ENCODE measurements at regions not wholly inside any gene's neighbourhood (a gene's known extent, or its start where the extent isn't known, plus 50 kb on each side); places are given as distances from the start of the nearest gene placed in this dataset.

DNA sequence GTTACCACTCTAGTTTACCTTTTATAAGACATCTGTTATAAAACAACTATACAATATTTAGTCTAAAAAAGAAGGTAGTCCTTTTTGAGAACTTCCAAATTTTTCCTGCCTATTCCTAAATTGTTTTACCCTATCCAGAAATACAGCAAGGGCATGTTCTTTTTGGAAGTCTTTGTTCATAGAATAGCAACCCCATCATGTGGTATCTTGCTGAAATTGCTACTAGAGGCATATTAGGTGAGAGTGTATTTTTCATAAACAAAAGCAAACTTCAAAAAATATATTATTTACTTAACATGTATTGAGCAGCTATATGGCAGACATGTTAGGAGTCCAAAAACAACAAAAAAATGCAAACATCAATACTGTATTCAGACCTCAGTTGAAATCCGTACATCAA, 371.8 kb upstream of the NRSN1 start:
- no peak overlapping the region for H3K14ac ChIP-seq (ENCODE audit: low read length in 2 of 2)
- H3K4me2 ChIP-seq (ENCODE audit: low read length, poor library complexity, severe bottlenecking) = no peak overlapping the region
- H3K23ac ChIP-seq (ENCODE audit: low read length in 2 of 2) = no peak overlapping the region
- no peak overlapping the region for H4K91ac ChIP-seq (ENCODE audit: low read length)
- H2AFZ ChIP-seq (ENCODE audit: low read depth, low read length) = no peak overlapping the region
- no peak overlapping the region for H2AK5ac ChIP-seq (ENCODE audit: low read length, severe bottlenecking)
- H3K4me1 ChIP-seq (ENCODE audit: control insufficient read depth, insufficient read depth, low read depth, low read length) = no peaks in the 10 kb centered on the region
- peaks cover 12% of the 10 kb centered on the region for H3K9me3 ChIP-seq (ENCODE audit: control insufficient read depth, low read length)
- H3K4me3 ChIP-seq (ENCODE audit: insufficient read depth in 1 of 2, low read depth in 1 of 2, low read length in 2 of 2) = no peak overlapping the region
- WGBS = no CpG with 5 or more reads among the region's 1 CpG
- no peak for DNase-seq
- no peak overlapping the region for H3K27ac ChIP-seq (ENCODE audit: low read length, poor library complexity, severe bottlenecking)
- H3K4ac ChIP-seq (ENCODE audit: low read depth in 1 of 2, low read length in 2 of 2) = no peak overlapping the region
- no peak overlapping the region for H2BK5ac ChIP-seq (ENCODE audit: low read depth, low read length, poor library complexity, severe bottlenecking)
- no peak overlapping the region for H3K18ac ChIP-seq (ENCODE audit: low read depth in 1 of 2, low read length in 2 of 2)
- no peaks in the 10 kb centered on the region for H3K36me3 ChIP-seq (ENCODE audit: control insufficient read depth in 1 of 2, insufficient read depth in 2 of 2, low read depth in 1 of 2, low read length in 2 of 2)
- H4K8ac ChIP-seq (ENCODE audit: low read length) = no peak overlapping the region
- no peaks in the 10 kb centered on the region for H3K79me1 ChIP-seq (replicated peaks; ENCODE audit: low read length, poor library complexity, severe bottlenecking)
- H3K9ac ChIP-seq (ENCODE audit: low read length) = no peak overlapping the region
- no peak overlapping the region for H2BK120ac ChIP-seq (ENCODE audit: low read depth, low read length)
- no peaks in the 10 kb centered on the region for H3K27me3 ChIP-seq (ENCODE audit: control insufficient read depth in 1 of 2, insufficient read depth in 1 of 2, low read length in 2 of 2)
- H2BK12ac ChIP-seq (ENCODE audit: low read length in 2 of 2) = no peak overlapping the region
- H2BK15ac ChIP-seq (ENCODE audit: low read depth, poor library complexity, severe bottlenecking) = no peak overlapping the region

DNA sequence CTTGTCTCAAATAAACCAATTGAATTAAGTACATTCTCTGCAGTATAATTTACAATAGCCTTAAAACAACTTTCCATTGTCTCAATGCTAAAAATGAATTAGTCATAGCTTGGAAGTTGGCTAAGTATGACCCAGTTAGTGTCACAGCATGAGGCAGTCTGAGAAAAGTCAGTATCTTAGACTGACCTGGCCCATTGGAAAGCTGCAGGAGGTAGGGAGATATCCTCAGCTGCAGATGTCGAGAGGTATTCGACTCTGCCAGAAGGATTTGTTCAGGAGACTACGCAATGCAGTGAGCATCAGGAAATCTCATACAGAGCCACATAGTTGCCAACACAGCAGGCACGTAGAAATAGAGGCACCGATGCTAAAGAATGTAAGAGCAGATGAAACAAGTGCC, 350.9 kb upstream of the NRSN1 start:
- no peak overlapping the region for H2AK5ac ChIP-seq (ENCODE audit: low read length, severe bottlenecking)
- peaks cover 3% of the 10 kb centered on the region for H3K9me3 ChIP-seq (ENCODE audit: control insufficient read depth, low read length)
- no peak overlapping the region for H3K4me3 ChIP-seq (ENCODE audit: insufficient read depth in 1 of 2, low read depth in 1 of 2, low read length in 2 of 2)
- H3K14ac ChIP-seq (ENCODE audit: low read length in 2 of 2) = no peak overlapping the region
- no peak overlapping the region for H3K9ac ChIP-seq (ENCODE audit: low read length)
- H2AFZ ChIP-seq (ENCODE audit: low read depth, low read length) = no peak overlapping the region
- H3K27ac ChIP-seq (ENCODE audit: low read length, poor library complexity, severe bottlenecking) = no peak overlapping the region
- no peak overlapping the region for H4K8ac ChIP-seq (ENCODE audit: low read length)
- no peak overlapping the region for H2BK5ac ChIP-seq (ENCODE audit: low read depth, low read length, poor library complexity, severe bottlenecking)
- no peaks in the 10 kb centered on the region for H3K4me1 ChIP-seq (ENCODE audit: control insufficient read depth, insufficient read depth, low read depth, low read length)
- 72% methylated on average over 5 of the region's 5 CpGs for WGBS
- no peak overlapping the region for H4K91ac ChIP-seq (ENCODE audit: low read length)
- H2BK120ac ChIP-seq (ENCODE audit: low read depth, low read length) = no peak overlapping the region
- H3K79me1 ChIP-seq (replicated peaks; ENCODE audit: low read length, poor library complexity, severe bottlenecking) = no peaks in the 10 kb centered on the region
- peak; percentile 8 for DNase-seq
- no peak overlapping the region for H2BK15ac ChIP-seq (ENCODE audit: low read depth, poor library complexity, severe bottlenecking)
- H3K36me3 ChIP-seq (ENCODE audit: control insufficient read depth in 1 of 2, insufficient read depth in 2 of 2, low read depth in 1 of 2, low read length in 2 of 2) = no peaks in the 10 kb centered on the region
- H3K4me2 ChIP-seq (ENCODE audit: low read length, poor library complexity, severe bottlenecking) = no peak overlapping the region
- peak overlapping the region in 1 of 2 experiments; percentile 71 for H2BK12ac ChIP-seq (ENCODE audit: low read length in 2 of 2)
- no peaks in the 10 kb centered on the region for H3K27me3 ChIP-seq (ENCODE audit: control insufficient read depth in 1 of 2, insufficient read depth in 1 of 2, low read length in 2 of 2)
- no peak overlapping the region for H3K18ac ChIP-seq (ENCODE audit: low read depth in 1 of 2, low read length in 2 of 2)
- H3K23ac ChIP-seq (ENCODE audit: low read length in 2 of 2) = no peak overlapping the region
- no peak overlapping the region for H3K4ac ChIP-seq (ENCODE audit: low read depth in 1 of 2, low read length in 2 of 2)

DNA sequence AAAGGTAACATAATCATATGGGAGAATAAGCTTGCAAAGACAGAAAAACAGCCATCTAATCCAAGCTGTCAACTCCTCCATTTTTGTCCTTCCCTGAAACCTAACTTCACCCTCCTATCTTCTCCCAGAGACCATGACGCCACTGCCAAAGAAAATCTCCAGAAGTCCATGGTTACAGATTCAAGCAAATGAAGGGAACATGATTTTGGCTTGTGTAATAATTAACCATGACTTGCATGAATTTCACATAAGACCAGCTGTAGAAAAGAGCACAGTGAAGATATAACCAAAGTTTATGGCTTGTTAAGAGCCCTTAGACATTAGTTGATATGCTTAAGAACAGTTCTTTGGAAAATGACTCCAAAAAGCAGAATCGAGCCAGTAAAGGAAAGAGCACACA, 342.1 kb upstream of the NRSN1 start:
- no peak overlapping the region for H2BK15ac ChIP-seq (ENCODE audit: low read depth, poor library complexity, severe bottlenecking)
- no peak for DNase-seq
- no peak overlapping the region for H2AK5ac ChIP-seq (ENCODE audit: low read length, severe bottlenecking)
- no peak overlapping the region for H2BK12ac ChIP-seq (ENCODE audit: low read length in 2 of 2)
- no peak overlapping the region for H2BK5ac ChIP-seq (ENCODE audit: low read depth, low read length, poor library complexity, severe bottlenecking)
- WGBS = no CpG with 5 or more reads among the region's 2 CpGs
- H3K4me3 ChIP-seq (ENCODE audit: insufficient read depth in 1 of 2, low read depth in 1 of 2, low read length in 2 of 2) = no peak overlapping the region
- H3K23ac ChIP-seq (ENCODE audit: low read length in 2 of 2) = no peak overlapping the region
- no peak overlapping the region for H2BK120ac ChIP-seq (ENCODE audit: low read depth, low read length)
- H3K9me3 ChIP-seq (ENCODE audit: control insufficient read depth, low read length) = no peaks in the 10 kb centered on the region
- H3K27ac ChIP-seq (ENCODE audit: low read length, poor library complexity, severe bottlenecking) = no peak overlapping the region
- no peak overlapping the region for H3K9ac ChIP-seq (ENCODE audit: low read length)
- no peaks in the 10 kb centered on the region for H3K4me1 ChIP-seq (ENCODE audit: control insufficient read depth, insufficient read depth, low read depth, low read length)
- H3K27me3 ChIP-seq (ENCODE audit: control insufficient read depth in 1 of 2, insufficient read depth in 1 of 2, low read length in 2 of 2) = no peaks in the 10 kb centered on the region
- no peaks in the 10 kb centered on the region for H3K36me3 ChIP-seq (ENCODE audit: control insufficient read depth in 1 of 2, insufficient read depth in 2 of 2, low read depth in 1 of 2, low read length in 2 of 2)
- no peak overlapping the region for H4K8ac ChIP-seq (ENCODE audit: low read length)
- H3K4ac ChIP-seq (ENCODE audit: low read depth in 1 of 2, low read length in 2 of 2) = no peak overlapping the region
- H3K14ac ChIP-seq (ENCODE audit: low read length in 2 of 2) = no peak overlapping the region
- no peak overlapping the region for H3K18ac ChIP-seq (ENCODE audit: low read depth in 1 of 2, low read length in 2 of 2)
- no peak overlapping the region for H3K4me2 ChIP-seq (ENCODE audit: low read length, poor library complexity, severe bottlenecking)
- H4K91ac ChIP-seq (ENCODE audit: low read length) = no peak overlapping the region
- no peaks in the 10 kb centered on the region for H3K79me1 ChIP-seq (replicated peaks; ENCODE audit: low read length, poor library complexity, severe bottlenecking)
- H2AFZ ChIP-seq (ENCODE audit: low read depth, low read length) = no peak overlapping the region

DNA sequence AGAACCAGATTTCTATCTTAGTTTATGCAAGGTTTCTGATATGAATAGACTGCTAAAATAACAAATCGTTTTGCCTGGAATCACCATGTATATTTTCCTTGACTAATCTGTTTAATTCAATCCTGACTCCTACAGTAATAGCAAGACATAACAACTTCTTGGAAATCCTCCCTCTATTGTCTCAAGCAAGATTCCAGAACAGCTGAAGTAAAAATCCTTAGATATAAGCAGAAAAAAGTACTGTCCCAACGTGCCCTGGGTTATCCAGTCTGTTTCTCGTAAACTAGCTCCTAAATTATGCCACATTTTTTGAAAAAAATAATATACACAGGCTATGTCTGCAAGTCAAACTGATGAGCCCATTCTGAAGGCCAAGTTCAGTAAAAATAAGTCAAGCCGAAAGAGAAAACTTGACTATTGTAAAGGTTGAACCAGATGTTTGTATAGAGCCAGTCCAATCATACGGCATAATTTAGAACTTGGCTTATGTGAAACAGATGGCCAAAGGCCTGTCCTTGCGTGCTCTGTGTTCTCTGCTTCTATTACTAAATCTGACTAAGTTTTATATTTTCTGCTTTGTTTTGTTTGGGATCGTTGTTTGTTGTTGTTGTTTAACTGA, 341.6 kb upstream of the NRSN1 start:
- Histone ChIP-seq H3K79me1 (replicated peaks; ENCODE audit: low read length, poor library complexity, severe bottlenecking) (no peaks in the 10 kb centered on the region), H2BK12ac (ENCODE audit: low read length in 2 of 2) (no peak overlapping the region), H3K4me1 (ENCODE audit: control insufficient read depth, insufficient read depth, low read depth, low read length) (no peaks in the 10 kb centered on the region), H3K18ac (ENCODE audit: low read depth in 1 of 2, low read length in 2 of 2) (no peak overlapping the region), H2AFZ (ENCODE audit: low read depth, low read length) (no peak overlapping the region), H4K8ac (ENCODE audit: low read length) (no peak overlapping the region), H3K14ac (ENCODE audit: low read length in 2 of 2) (no peak overlapping the region), H3K4ac (ENCODE audit: low read depth in 1 of 2, low read length in 2 of 2) (no peak overlapping the region), H2AK5ac (ENCODE audit: low read length, severe bottlenecking) (no peak overlapping the region), H3K9me3 (ENCODE audit: control insufficient read depth, low read length) (no peaks in the 10 kb centered on the region), H3K36me3 (ENCODE audit: control insufficient read depth in 1 of 2, insufficient read depth in 2 of 2, low read depth in 1 of 2, low read length in 2 of 2) (no peaks in the 10 kb centered on the region), H3K27me3 (ENCODE audit: control insufficient read depth in 1 of 2, insufficient read depth in 1 of 2, low read length in 2 of 2) (no peaks in the 10 kb centered on the region), H2BK15ac (ENCODE audit: low read depth, poor library complexity, severe bottlenecking) (no peak overlapping the region), H3K4me3 (ENCODE audit: insufficient read depth in 1 of 2, low read depth in 1 of 2, low read length in 2 of 2) (no peak overlapping the region), H2BK120ac (ENCODE audit: low read depth, low read length) (no peak overlapping the region), H2BK5ac (ENCODE audit: low read depth, low read length, poor library complexity, severe bottlenecking) (no peak overlapping the region), H3K4me2 (ENCODE audit: low read length, poor library complexity, severe bottlenecking) (no peak overlapping the region), H3K9ac (ENCODE audit: low read length) (no peak overlapping the region), H4K91ac (ENCODE audit: low read length) (no peak overlapping the region), H3K27ac (ENCODE audit: low read length, poor library complexity, severe bottlenecking) (no peak overlapping the region), H3K23ac (ENCODE audit: low read length in 2 of 2) (no peak overlapping the region)
- DNase-seq = no peak
- 76% methylated on average over 7 of the region's 7 CpGs for WGBS
